Stimulated activated CD8-positive, alpha-beta memory T cell treated with anti-CD3 and anti-CD28 coated beads, Interleukin-4, amount 100 ng/mL, for 4 hours (primary cell): ENCODE measurements at regions not wholly inside any gene's neighbourhood (a gene's known extent, or its start where the extent isn't known, plus 50 kb on each side); places are given as distances from the start of the nearest gene placed in this dataset.

ENCODE experiments used
- DNase-seq, 2 donors: peaks; one replicate each; pipeline ENCODE4 v3.0.0-alpha.2; 2020; ENCODE audit warnings: low read depth in 2 of 2, low spot score in 1 of 2

GRCh38 chr4:14023896-14024295 lies 396.4 kb upstream of the BOD1L1 start:
- DNase-seq: no peak

GRCh38 chr4:14025111-14025510 lies 397.6 kb upstream of the BOD1L1 start:
- DNase-seq: no peak

- DNase-seq: no peak
Measured at GRCh38 chr4:14025891-14026290, 398.4 kb upstream of the BOD1L1 start.

- no peak for DNase-seq
Measured at GRCh38 chr4:14028862-14029261, 401.3 kb upstream of the BOD1L1 start.

- DNase-seq: no peak
Measured at GRCh38 chr4:14035076-14035475, 407.6 kb upstream of the BOD1L1 start.

- no peak for DNase-seq
Measured at GRCh38 chr4:14043203-14043602, 415.7 kb upstream of the BOD1L1 start.

- no peak for DNase-seq
Measured at GRCh38 chr4:14046642-14047041, 419.1 kb upstream of the BOD1L1 start.

GRCh38 chr4:14047840-14048239 lies 420.3 kb upstream of the BOD1L1 start:
- DNase-seq: no peak

GRCh38 chr4:14049946-14050345 lies 422.4 kb upstream of the BOD1L1 start:
- no peak for DNase-seq

- DNase-seq: no peak
Measured at GRCh38 chr4:14053291-14053690, 425.8 kb upstream of the BOD1L1 start.

- DNase-seq: no peak
Measured at GRCh38 chr4:14054391-14054790, 426.9 kb upstream of the BOD1L1 start.

GRCh38 chr4:14059006-14059405 lies 431.5 kb upstream of the BOD1L1 start:
- no peak for DNase-seq

- DNase-seq: no peak
Measured at GRCh38 chr4:14064984-14065383, 437.5 kb upstream of the BOD1L1 start.

- no peak for DNase-seq
Measured at GRCh38 chr4:14065406-14065805, 437.9 kb upstream of the BOD1L1 start.

GRCh38 chr4:14066979-14067378 lies 439.5 kb upstream of the BOD1L1 start:
- no peak for DNase-seq

- no peak for DNase-seq
Measured at GRCh38 chr4:14069886-14070285, 442.4 kb upstream of the BOD1L1 start.

- no peak for DNase-seq
Measured at GRCh38 chr4:14070289-14070880, 442.9 kb upstream of the BOD1L1 start.

- DNase-seq: no peak
Measured at GRCh38 chr4:14072506-14072905, 445.0 kb upstream of the BOD1L1 start.

- DNase-seq: no peak
Measured at GRCh38 chr4:14076776-14077175, 449.3 kb upstream of the BOD1L1 start.

- DNase-seq: no peak
Measured at GRCh38 chr4:14078326-14078725, 450.8 kb upstream of the BOD1L1 start.

GRCh38 chr4:14079601-14080000 lies 452.1 kb upstream of the BOD1L1 start:
- no peak for DNase-seq

GRCh38 chr4:14083150-14083549 lies 455.6 kb upstream of the BOD1L1 start:
- DNase-seq: no peak

- no peak for DNase-seq
Measured at GRCh38 chr4:14084598-14084997, 457.1 kb upstream of the BOD1L1 start.

GRCh38 chr4:14087459-14087858 lies 459.9 kb upstream of the BOD1L1 start:
- DNase-seq: no peak
